NCI-H2171 treated with DMSO at 0.1 percent for 48 hours (cell line): ENCODE measurements at regions not wholly inside any gene's neighbourhood (a gene's known extent, or its start where the extent isn't known, plus 50 kb on each side); places are given as distances from the start of the nearest gene placed in this dataset.
"Not testable (repeated sequence)": the region's sequence is repeated elsewhere in the genome, so short reads cannot be mapped to it uniquely, and the experiment has no call there.

Experiments used
- DNase-seq: peaks from one replicate; lab custom pipeline; 2025; lab: John Stamatoyannopoulos, UW

- peak; percentile 15 for DNase-seq
These were observed 448.6 kb upstream of the NRP1 start for GRCh38 chr10:33783078-33783477.

- DNase-seq, result no peak
These were observed 447.3 kb upstream of the NRP1 start for GRCh38 chr10:33781606-33782395.

GRCh38 chr10:33780961-33781360, 446.5 kb upstream of the NRP1 start:
- no peak for DNase-seq

- DNase-seq, result no peak
These were observed 442.8 kb upstream of the NRP1 start for GRCh38 chr10:33777223-33777622.

GRCh38 chr10:33776419-33777070, 442.1 kb upstream of the NRP1 start:
- peak; percentile 91 for DNase-seq

GRCh38 chr10:33774857-33775256, 440.4 kb upstream of the NRP1 start:
- no peak for DNase-seq

GRCh38 chr10:33773886-33774480, 439.5 kb upstream of the NRP1 start:
- no peak for DNase-seq

GRCh38 chr10:33773253-33773573, 438.7 kb upstream of the NRP1 start:
- DNase-seq, result no peak

- DNase-seq, result no peak
These were observed 438.1 kb upstream of the NRP1 start for GRCh38 chr10:33772370-33773252.

- DNase-seq, result not testable (repeated sequence)
These were observed 437.4 kb upstream of the NRP1 start for GRCh38 chr10:33771856-33772255.

GRCh38 chr10:33764694-33765185, 430.3 kb upstream of the NRP1 start:
- no peak for DNase-seq

GRCh38 chr10:33760056-33760943, 425.8 kb upstream of the NRP1 start:
- DNase-seq, result no peak

GRCh38 chr10:33759191-33759590, 424.7 kb upstream of the NRP1 start:
- no peak for DNase-seq

- DNase-seq, result no peak
These were observed 423.8 kb upstream of the NRP1 start for GRCh38 chr10:33758299-33758698.

- no peak for DNase-seq
These were observed 419.6 kb upstream of the NRP1 start for GRCh38 chr10:33754052-33754451.

- DNase-seq, result no peak
These were observed 418.9 kb upstream of the NRP1 start for GRCh38 chr10:33753389-33753788.

- no peak for DNase-seq
These were observed 415.3 kb upstream of the NRP1 start for GRCh38 chr10:33749790-33750189.

- DNase-seq, result no peak
These were observed 414.7 kb upstream of the NRP1 start for GRCh38 chr10:33749067-33749735.

- DNase-seq, result no peak
These were observed 412.4 kb upstream of the NRP1 start for GRCh38 chr10:33746836-33747268.

- DNase-seq, result no peak
These were observed 411.7 kb upstream of the NRP1 start for GRCh38 chr10:33746186-33746585.
